GM18507 (cell line): ENCODE measurements at regions not wholly inside any gene's neighbourhood (a gene's known extent, or its start where the extent isn't known, plus 50 kb on each side); places are given as distances from the start of the nearest gene placed in this dataset.

Experiments used
- DNase-seq: peaks from one replicate; pipeline ENCODE4 v3.0.0; 2011; ENCODE audit warnings: low read depth; ENCODE audit not compliant: insufficient read length; ENCODE audit errors: extremely low spot score
- FAIRE-seq: peaks from 2 replicates; lab custom pipeline; 2011; peaks lifted over from hg19 to GRCh38; lab: Jason Lieb, UNC

GRCh38 chr11:104830508-104830907 lies 67.8 kb downstream of the CASP12 start:
- DNase-seq = no peak
- no peak for FAIRE-seq

- FAIRE-seq (no peak), DNase-seq (no peak)
Measured at GRCh38 chr11:104830080-104830479, 68.2 kb downstream of the CASP12 start.

GRCh38 chr11:104826772-104827171 lies 71.5 kb downstream of the CASP12 start:
- no peak for DNase-seq
- FAIRE-seq = no peak

- FAIRE-seq (no peak), DNase-seq (no peak)
Measured at GRCh38 chr11:104823657-104824056, 74.6 kb downstream of the CASP12 start.

GRCh38 chr11:104820431-104820830 lies 77.8 kb downstream of the CASP12 start:
- no peak for DNase-seq
- no peak for FAIRE-seq

GRCh38 chr11:104819603-104820002 lies 78.7 kb downstream of the CASP12 start:
- DNase-seq = no peak
- no peak for FAIRE-seq

- DNase-seq = no peak
- FAIRE-seq = no peak
Measured at GRCh38 chr11:104819107-104819506, 79.2 kb downstream of the CASP12 start.

DNA sequence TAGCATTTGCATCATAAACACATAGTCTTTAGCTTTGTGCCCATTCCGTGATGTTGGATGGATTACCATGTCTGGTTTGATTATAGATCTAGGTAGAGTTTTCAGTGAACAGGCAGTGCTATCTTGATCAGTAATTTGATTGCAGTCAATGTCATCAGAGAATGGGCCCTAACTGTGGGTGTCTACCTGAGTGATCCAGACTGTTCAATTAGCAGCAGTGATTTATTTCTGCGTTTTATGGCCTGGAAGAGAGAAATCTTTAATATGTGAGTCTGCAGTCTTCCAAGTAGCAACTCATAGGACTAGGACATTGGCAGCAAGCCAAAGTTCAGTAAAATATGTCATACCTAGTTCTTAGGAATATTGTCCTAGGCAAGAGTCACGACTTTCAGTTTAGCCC lies 80.3 kb downstream of the CASP12 start:
- FAIRE-seq = no peak
- DNase-seq = no peak

GRCh38 chr11:104813532-104813931 lies 84.7 kb downstream of the CASP12 start:
- DNase-seq = no peak
- FAIRE-seq = no peak

DNA sequence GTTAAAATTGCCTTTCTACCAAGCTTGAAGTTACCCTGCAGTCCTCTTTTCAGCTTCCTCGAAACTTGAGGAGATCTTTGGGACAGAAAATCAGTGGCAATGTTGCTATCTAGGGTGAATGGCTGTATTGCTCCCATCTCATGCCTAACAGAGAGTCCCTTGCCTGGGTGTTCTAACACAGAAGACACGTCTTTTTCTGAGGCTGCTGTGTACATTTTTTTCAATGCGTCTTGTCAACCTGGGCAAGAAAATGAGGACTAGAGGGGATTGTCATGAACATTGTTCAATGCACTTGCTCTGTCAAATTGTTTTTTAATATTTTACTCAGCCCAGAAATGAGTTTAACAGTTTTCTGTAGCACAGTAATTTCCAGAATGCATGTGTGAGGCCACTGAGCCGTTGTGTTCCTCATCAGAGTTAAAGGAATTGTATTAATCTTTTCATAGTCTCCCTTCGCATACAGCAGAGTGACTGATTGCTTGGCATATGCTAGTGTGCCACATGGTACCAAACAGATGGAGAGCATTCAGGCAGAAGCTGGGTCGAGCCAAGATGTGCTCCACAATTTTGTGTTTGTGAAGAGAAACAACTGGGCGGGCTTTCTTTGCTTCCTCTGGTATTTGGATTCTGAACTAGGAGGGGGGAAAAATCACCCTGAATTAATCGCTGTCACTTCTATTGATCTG lies 86.0 kb downstream of the CASP12 start:
- FAIRE-seq (no peak), DNase-seq (no peak)

DNA sequence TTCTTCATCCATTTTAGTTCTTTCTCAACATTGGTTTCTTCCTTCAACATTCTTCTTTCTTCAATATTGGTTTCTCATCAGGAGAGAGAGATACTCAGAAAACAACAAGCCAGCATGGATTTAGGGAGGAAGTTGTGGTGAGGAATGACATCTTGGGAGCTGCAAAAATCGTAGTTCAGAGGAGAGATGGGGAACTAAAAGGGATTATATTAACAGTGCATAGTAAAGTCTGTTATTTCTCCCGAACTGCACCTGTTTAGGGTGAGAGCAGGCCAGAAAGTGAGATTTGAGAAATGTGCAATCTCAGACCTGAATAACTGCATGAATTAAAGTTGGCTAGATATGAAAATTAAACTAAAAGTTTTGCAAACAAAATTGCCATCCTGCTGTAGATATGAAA lies 94.5 kb downstream of the CASP12 start:
- FAIRE-seq = no peak

GRCh38 chr11:104799251-104799650 lies 99.0 kb downstream of the CASP12 start:
- FAIRE-seq (no peak), DNase-seq (no peak)

More for the DNA sequence above, 94.5 kb downstream of the CASP12 start:
- DNase-seq = no peak

DNA sequence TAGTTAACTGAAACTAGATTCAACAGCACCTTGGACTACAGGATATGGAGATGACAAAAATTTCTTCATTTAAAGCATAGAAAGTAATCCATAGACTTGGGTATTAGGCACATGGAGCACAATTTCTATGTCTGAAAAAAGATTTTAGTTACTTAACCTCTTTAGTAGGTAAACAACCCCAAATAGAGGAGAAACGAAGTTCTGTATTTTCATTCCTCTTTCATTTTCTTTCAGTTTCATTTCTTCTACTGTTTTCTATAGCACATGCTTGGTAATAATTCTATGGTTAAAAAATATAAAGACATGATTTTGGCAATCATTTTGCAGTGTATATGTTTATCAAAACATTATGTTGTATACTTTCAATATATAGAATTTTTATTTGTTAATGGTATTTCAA lies 99.5 kb downstream of the CASP12 start:
- DNase-seq = no peak
- no peak for FAIRE-seq

DNA sequence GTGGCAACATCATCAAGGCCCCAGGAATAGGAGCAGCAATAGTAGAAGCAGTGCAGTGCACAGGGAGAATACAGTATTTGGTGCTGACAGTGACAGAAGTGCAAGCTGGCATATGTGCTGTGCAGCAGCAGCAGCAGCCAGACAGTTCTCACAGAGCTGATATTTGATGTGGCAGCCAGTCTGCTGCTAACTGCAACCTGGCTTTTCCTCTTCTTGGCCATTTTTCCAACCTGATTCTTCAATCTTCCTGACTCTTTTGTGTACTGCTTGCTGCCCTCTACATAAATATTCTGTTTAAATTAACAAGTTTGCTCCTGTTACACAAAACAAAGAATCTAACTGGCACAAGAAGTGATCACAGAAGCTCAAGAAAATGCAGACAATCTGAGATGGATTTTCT lies 102.0 kb downstream of the CASP12 start:
- DNase-seq = no peak
- FAIRE-seq = no peak

- FAIRE-seq (no peak), DNase-seq (no peak)
Measured at GRCh38 chr11:104795501-104796213, 102.6 kb downstream of the CASP12 start.

DNA sequence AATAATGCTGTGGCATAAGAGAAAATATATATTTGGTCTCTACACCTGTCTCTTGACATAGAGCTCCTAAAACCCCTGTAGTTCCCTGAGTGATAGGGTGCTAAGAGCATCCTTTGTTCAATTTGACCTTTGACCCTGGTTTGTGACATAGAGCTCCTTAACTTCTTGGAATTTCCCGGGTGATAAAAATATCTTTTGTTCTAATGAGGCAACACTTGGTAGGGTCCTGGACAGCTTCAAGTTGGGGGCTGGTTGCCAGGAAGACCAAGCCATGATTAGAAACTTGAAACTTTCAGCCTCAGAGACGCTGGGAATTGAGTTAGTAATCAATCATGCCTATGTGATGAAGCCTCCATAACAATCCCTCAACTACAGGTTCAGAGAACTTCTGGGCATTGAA lies 105.4 kb downstream of the CASP12 start:
- DNase-seq (no peak), FAIRE-seq (no peak)

DNA sequence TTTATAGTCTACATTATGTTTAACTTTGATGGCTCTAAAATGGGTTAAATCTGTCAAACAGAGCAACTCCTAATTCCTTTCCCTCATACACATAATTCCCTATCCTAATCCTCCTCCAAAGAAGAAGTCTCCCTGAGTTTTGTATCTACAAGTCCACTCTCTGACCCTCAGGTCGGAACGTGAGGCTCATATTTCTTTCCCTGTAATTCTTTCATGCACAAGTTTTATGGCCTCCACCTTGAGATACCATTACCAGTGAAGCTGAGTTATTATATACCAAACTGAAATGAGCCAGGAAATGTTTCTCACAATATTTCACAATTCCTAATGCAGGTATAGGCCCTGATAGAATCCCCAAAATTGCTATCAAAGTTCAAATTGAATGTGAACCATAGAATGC lies 106.4 kb downstream of the CASP12 start:
- DNase-seq = no peak
- no peak for FAIRE-seq

DNA sequence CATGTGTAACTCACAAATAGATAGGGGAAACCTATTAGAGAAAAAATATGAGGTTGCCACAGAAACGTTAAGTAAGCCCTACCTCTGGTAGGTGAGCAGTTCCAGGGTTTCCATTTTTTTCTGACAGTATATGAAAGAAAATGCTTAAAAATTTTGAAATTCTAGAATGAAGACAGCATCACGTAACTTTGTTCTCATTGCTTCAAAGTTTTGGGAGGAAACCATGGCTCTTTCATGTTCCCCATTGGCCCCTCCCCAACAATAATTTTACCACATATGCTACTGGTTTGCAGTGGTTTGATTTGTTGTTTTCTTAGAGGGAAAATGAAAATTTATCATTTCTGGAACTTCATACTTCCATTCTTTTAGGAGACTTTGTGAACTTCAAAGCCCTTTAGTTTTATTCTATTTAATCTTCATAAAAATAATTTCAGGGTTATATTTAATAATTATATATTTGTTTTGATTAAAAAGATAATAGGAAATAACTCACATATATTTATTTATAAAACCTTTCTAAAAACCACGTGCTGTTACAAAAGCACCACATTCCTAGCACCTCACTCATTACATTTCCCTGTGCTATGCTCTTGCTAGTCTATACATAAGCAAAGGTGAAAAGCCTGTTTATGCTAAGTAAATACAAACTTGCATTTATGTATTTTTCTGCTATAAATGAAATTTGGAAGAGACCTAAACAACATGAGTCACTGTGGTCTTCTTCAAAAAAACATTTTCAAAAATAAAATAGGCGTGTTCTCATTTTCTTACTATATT lies 113.4 kb downstream of the CASP12 start:
- DNase-seq (no peak), FAIRE-seq (no peak)

DNA sequence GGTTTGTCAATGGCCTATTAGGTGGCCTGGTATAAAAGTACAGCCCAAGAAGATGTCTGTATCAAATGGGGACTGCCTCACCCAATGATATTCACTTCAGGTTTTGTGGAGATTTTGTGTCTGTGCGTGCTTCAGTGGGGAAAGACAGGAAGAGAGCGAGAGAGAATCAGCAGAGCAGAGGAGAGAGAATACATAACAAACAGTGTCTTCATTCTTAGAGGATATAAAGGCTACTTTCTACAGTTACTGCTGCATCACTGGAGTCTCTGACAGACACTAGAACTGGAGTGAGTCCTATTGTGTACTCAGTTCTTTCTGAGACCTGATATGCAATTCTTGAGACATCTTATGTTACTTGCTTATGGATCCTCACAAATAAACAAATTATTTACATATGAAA lies 115.0 kb downstream of the CASP12 start:
- DNase-seq (no peak), FAIRE-seq (no peak)

DNA sequence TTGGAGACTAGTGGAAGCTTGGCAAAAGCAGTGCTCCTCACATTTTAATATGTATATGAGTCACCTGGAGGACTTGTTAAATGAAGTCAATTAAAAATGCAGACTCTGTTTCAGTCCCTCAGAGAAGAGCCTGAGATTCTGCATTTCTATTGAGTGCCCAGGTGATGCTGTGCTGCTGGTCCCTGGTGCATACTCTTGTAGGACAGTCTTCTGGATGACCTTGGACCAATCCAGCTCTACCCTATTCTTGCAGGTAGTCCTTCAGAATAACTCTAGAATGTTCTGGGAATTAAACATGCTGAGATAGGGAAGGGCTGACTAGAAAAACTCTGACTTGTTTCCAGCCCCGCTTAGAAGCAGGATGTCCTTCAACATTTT lies 115.9 kb downstream of the CASP12 start:
- no peak for FAIRE-seq

More for the DNA sequence above, 115.9 kb downstream of the CASP12 start:
- no peak for DNase-seq
